Nephron progenitor cell (in vitro differentiated cells): ENCODE measurements at regions not wholly inside any gene's neighbourhood (a gene's known extent, or its start where the extent isn't known, plus 50 kb on each side); places are given as distances from the start of the nearest gene placed in this dataset.

Experiments used
- DNase-seq: peaks from one replicate; pipeline ENCODE4 v3.0.0; 2021
- H3K27ac Mint-ChIP-seq: 2 replicates; pipeline ENCODE4 v1.8.0; 2021; ENCODE audit warnings: mild to moderate bottlenecking, moderate library complexity, mixed read lengths
- H3K27me3 Mint-ChIP-seq: 2 replicates; pipeline ENCODE4 v1.8.0; 2021; ENCODE audit warnings: mild to moderate bottlenecking, low read depth, mixed read lengths; ENCODE audit not compliant: poor library complexity
- H3K36me3 Mint-ChIP-seq: 2 replicates; pipeline ENCODE4 v1.8.0; 2021; ENCODE audit warnings: low read depth, mixed read lengths
- H3K4me1 Mint-ChIP-seq: 2 replicates; pipeline ENCODE4 v1.8.0; 2021; ENCODE audit warnings: mixed read lengths
- H3K4me3 Mint-ChIP-seq: 2 replicates; pipeline ENCODE4 v1.8.0; 2021; ENCODE audit warnings: mild to moderate bottlenecking, moderate library complexity, mixed read lengths
- H3K9me3 Mint-ChIP-seq: 2 replicates; pipeline ENCODE4 v1.8.0; 2021; ENCODE audit warnings: mild to moderate bottlenecking, moderate library complexity, mixed read lengths
- TF ChIP-seq, protein P1 (sequence below): fragments of 200-600 bp; sonication (generic); IDR thresholded peaks from 2 replicates; pipeline ENCODE4 v1.5.0; 2021; ENCODE audit warnings: antibody characterized with exemption

DNA sequence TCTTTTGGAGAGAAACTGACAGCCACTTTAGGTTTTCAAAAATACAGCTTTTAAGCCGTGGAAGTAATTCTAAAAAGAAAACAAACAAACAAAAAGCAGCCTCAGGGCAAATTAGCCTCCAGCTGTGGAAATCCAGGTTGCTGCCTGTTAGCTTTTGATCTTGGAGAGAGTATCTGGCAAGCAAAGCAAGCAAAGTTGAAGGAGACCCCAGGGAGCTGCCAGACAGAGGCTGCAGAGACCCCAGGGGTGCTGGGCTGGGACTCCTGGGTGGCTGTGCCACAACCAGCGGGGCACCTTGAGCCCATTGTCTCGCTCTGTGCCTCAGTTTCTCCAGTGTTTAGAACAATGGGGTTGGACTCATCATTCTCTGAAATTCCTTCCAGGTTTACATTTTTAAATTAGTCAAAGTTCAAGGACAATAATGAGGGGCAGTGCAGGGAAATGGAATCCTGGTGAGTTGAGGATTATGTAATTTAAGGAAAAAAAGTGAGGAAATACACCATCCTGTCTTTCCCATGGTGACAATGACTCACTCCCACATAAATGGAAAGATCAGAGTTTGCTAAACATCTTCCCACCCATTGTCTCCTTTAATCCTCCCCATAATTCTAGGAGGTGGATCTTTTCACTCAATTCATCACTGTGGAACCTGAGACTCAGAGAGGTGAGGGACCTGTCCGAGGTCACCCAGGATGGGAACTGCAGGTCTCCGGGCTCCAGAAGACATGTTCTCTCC is 480.5 kb downstream of the MATN1 start:
- H3K4me3 Mint-ChIP-seq, result peak overlapping the region; percentile 52
- peaks cover 11% of the 10 kb centered on the region for H3K9me3 Mint-ChIP-seq
- H3K27me3 Mint-ChIP-seq, result peaks cover 21% of the 10 kb centered on the region
- TF ChIP-seq, protein P1, sequence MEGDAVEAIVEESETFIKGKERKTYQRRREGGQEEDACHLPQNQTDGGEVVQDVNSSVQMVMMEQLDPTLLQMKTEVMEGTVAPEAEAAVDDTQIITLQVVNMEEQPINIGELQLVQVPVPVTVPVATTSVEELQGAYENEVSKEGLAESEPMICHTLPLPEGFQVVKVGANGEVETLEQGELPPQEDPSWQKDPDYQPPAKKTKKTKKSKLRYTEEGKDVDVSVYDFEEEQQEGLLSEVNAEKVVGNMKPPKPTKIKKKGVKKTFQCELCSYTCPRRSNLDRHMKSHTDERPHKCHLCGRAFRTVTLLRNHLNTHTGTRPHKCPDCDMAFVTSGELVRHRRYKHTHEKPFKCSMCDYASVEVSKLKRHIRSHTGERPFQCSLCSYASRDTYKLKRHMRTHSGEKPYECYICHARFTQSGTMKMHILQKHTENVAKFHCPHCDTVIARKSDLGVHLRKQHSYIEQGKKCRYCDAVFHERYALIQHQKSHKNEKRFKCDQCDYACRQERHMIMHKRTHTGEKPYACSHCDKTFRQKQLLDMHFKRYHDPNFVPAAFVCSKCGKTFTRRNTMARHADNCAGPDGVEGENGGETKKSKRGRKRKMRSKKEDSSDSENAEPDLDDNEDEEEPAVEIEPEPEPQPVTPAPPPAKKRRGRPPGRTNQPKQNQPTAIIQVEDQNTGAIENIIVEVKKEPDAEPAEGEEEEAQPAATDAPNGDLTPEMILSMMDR, result no peak
- peak overlapping the region; percentile 61 for H3K27ac Mint-ChIP-seq
- peaks cover 80% of the 10 kb centered on the region for H3K4me1 Mint-ChIP-seq
- H3K36me3 Mint-ChIP-seq, result peaks cover 7% of the 10 kb centered on the region
- no peak for DNase-seq

DNA sequence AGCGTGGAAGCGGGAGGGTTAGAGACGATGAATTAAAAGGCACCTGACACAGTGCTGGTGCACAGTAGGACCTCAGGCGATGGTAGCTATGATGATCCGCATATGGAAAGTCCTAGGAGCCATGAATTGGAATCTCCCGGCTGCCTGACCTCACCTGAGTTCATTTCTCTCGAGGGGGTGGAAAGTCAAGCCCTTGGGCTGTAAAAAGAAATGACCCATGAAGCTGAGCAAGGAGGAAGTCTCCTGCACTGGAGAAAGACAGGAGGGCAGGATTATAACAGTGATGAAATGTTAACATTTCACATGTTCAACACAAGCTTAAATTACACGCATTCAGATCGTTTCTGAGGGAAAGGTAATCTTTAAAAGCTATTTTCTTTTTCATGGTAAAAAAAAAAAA is 481.2 kb downstream of the MATN1 start:
- Mint-ChIP-seq H3K4me1 (peaks cover 73% of the 10 kb centered on the region), H3K9me3 (peaks cover 18% of the 10 kb centered on the region), H3K4me3 (peak overlapping the region; percentile 52), H3K27ac (peak overlapping the region; percentile 61), H3K36me3 (peaks cover 7% of the 10 kb centered on the region), H3K27me3 (peaks cover 16% of the 10 kb centered on the region)
- DNase-seq, result peak; percentile 25
- TF ChIP-seq, protein P1, result no peak

DNA sequence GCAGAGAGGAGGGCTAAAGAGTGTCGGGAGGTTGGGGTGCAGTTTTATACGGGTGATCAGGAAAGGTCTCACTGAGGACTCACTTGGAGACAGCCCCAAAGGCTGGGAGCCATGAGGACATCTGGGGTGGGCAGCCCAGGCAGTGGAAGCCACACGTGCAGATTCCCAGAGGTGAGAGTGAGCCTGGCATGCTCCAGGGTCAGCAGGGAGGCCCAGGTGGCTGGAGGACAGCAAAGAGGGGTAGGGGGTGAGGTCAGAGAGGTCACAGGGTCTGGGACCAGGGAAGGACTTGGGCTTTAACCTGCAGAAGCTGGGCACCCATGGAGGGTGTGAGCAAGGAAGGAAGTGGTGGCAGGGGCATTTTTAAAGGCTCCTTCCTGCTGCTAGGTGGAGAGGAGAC is 481.7 kb downstream of the MATN1 start:
- Mint-ChIP-seq H3K27me3 (peaks cover 16% of the 10 kb centered on the region), H3K36me3 (peaks cover 7% of the 10 kb centered on the region), H3K4me3 (no peak overlapping the region), H3K27ac (peak overlapping the region; percentile 19), H3K9me3 (peaks cover 21% of the 10 kb centered on the region), H3K4me1 (peaks cover 68% of the 10 kb centered on the region)
- no peak for DNase-seq
- TF ChIP-seq, protein P1, result no peak

DNA sequence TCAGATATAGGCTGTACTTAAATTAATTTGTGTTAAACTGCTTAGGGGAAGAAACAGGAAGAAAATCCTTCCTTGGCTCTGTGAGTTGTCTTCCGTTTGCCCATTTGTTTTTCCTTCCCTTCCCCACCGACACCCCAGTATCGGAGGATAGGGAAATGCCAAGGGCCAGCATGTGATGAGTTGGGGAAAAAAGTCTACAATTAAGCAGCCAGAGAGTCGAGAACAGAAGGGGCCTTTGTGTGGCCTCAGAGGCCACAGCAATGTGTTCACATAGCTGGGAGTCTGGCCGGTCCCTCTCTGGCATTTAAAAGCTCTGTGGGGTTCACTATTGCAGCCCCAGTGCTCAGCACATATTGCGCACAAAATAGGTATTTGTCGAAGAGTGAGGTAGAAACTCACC is 489.3 kb downstream of the MATN1 start:
- Mint-ChIP-seq H3K4me1 (peaks cover 19% of the 10 kb centered on the region), H3K9me3 (peaks cover 21% of the 10 kb centered on the region), H3K27me3 (peaks cover 25% of the 10 kb centered on the region), H3K27ac (no peak overlapping the region), H3K4me3 (no peak overlapping the region), H3K36me3 (peaks cover 7% of the 10 kb centered on the region)
- no peak for DNase-seq
- TF ChIP-seq, protein P1, result no peak

DNA sequence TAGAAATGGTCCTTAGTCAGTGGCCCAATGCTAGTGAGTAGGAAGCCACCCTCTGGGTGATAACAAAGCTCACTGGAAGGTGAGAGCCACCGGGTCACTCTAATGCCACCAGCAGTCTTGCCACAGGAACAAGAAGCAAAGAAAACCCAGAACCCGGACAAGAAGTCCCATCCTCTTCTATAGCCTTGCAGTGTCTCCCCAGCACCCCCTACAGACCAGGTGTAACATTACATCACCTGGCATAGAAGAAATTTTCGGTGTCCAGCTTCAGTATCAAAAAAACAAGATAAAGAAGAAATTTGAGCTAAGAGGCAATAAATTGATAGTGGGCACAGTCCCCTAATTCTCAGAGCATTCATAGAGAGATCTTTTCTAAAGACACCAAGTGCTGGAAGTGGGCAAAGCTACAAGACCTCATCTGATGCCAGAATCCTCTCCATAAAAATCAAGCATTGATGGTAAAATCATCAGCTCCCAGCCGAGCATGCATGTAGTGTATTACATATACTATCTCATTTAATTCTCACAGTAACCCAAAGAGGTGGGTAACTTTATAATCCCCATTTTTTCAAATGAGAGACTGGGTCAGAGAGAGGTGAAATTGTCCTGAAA is 491.0 kb downstream of the MATN1 start:
- Mint-ChIP-seq H3K27ac (no peak overlapping the region), H3K27me3 (peaks cover 22% of the 10 kb centered on the region), H3K4me1 (peaks cover 13% of the 10 kb centered on the region), H3K9me3 (peaks cover 6% of the 10 kb centered on the region), H3K36me3 (no peaks in the 10 kb centered on the region), H3K4me3 (no peak overlapping the region)
- TF ChIP-seq, protein P1, result peak; percentile 77
- no peak for DNase-seq

DNA sequence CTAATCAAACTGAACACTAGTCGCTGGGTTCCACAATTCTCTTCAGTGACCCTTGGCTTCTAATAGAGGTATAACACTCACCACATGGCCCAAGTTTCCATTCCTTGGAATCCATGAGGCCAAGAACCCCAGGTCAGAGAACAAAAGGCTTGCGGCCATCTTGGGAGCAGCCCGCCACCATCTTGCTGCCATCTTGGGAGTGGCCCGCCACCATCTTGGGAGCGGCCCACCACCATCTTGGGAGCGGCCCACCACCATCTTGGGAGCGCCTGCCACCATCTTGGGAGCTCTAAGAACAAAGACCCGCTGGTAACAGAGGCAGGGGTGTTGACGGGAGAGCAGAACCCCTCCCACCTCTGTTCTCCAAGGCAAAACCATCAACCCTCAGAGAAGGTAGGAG is 493.4 kb downstream of the MATN1 start:
- TF ChIP-seq, protein P1, result no peak
- no peak for DNase-seq
- Mint-ChIP-seq H3K27ac (no peak overlapping the region), H3K36me3 (no peaks in the 10 kb centered on the region), H3K4me3 (no peak overlapping the region), H3K9me3 (no peaks in the 10 kb centered on the region), H3K4me1 (peaks cover 31% of the 10 kb centered on the region), H3K27me3 (peaks cover 21% of the 10 kb centered on the region)
